ENCODE measurements at regions not wholly inside any gene's neighbourhood (a gene's known extent, or its start where the extent isn't known, plus 50 kb on each side); places are given as distances from the start of the nearest gene placed in this dataset.
"Not testable (repeated sequence)": the region's sequence is repeated elsewhere in the genome, so short reads cannot be mapped to it uniquely, and the experiment has no call there.

GRCh38 chr15:70602834-70603560 is 160.4 kb downstream of the UACA start:
- DNase-seq, result no peak

- no peak for DNase-seq
Observed at GRCh38 chr15:70602281-70602680, 161.1 kb downstream of the UACA start.

GRCh38 chr15:70597945-70598344 is 165.4 kb downstream of the UACA start:
- DNase-seq, result no peak

GRCh38 chr15:70597056-70597603 is 166.2 kb downstream of the UACA start:
- no peak for DNase-seq

- no peak for DNase-seq
Observed at GRCh38 chr15:70596354-70597055, 166.9 kb downstream of the UACA start.

GRCh38 chr15:70593795-70594194 is 169.6 kb downstream of the UACA start:
- no peak for DNase-seq

- no peak for DNase-seq
Observed at GRCh38 chr15:70589728-70590127, 173.6 kb downstream of the UACA start.

GRCh38 chr15:70589221-70589620 is 174.1 kb downstream of the UACA start:
- no peak for DNase-seq

- no peak for DNase-seq
Observed at GRCh38 chr15:70588613-70589012, 174.7 kb downstream of the UACA start.

GRCh38 chr15:70587896-70588567 is 175.3 kb downstream of the UACA start:
- no peak for DNase-seq

- DNase-seq, result not testable (repeated sequence)
Observed at GRCh38 chr15:70587012-70587634, 176.2 kb downstream of the UACA start.

- no peak for DNase-seq
Observed at GRCh38 chr15:70586241-70586640, 177.1 kb downstream of the UACA start.

- DNase-seq, result no peak
Observed at GRCh38 chr15:70585707-70586034, 177.7 kb downstream of the UACA start.

- peak; percentile 36 to 52 for DNase-seq
Observed at GRCh38 chr15:70584838-70585706, 178.3 kb downstream of the UACA start.

GRCh38 chr15:70584441-70584837 is 178.9 kb downstream of the UACA start:
- no peak for DNase-seq

- no peak for DNase-seq
Observed at GRCh38 chr15:70583006-70583405, 180.4 kb downstream of the UACA start.

GRCh38 chr15:70582143-70582945 is 181.0 kb downstream of the UACA start:
- no peak for DNase-seq

- no peak for DNase-seq
Observed at GRCh38 chr15:70580958-70581357, 182.4 kb downstream of the UACA start.

GRCh38 chr15:70580286-70580685 is 183.1 kb downstream of the UACA start:
- DNase-seq, result no peak

GRCh38 chr15:70579766-70580165 is 183.6 kb downstream of the UACA start:
- DNase-seq, result no peak

- DNase-seq, result no peak
Observed at GRCh38 chr15:70578196-70578595, 185.2 kb downstream of the UACA start.
